MM.1S (cell line): ENCODE measurements at regions not wholly inside any gene's neighbourhood (a gene's known extent, or its start where the extent isn't known, plus 50 kb on each side); places are given as distances from the start of the nearest gene placed in this dataset.

Experiments
- DNase-seq: peaks from one replicate; pipeline ENCODE4 v3.0.0-alpha.2; 2015
- H2AFZ ChIP-seq: fragments of 300-600 bp; sonication (generic); 2 replicates; pipeline ENCODE4 v1.6.0; 2016; ENCODE audit warnings: antibody characterized with exemption, low read length
- H3F3A ChIP-seq: fragments of 300-600 bp; sonication (generic); 2 replicates; pipeline ENCODE4 v1.6.1; 2016; ENCODE audit warnings: mild to moderate bottlenecking, antibody characterized with exemption, low read length, moderate library complexity, mixed read lengths; ENCODE audit not compliant: insufficient read depth
- H3K27ac ChIP-seq: fragments of 300-600 bp; sonication (generic); 2 replicates; pipeline ENCODE4 v1.5.1; 2016; ENCODE audit warnings: mild to moderate bottlenecking, low read length
- H3K27me3 ChIP-seq: fragments of 300-600 bp; sonication (generic); replicated peaks from 2 replicates; pipeline ENCODE4 v1.6.0; 2016; ENCODE audit warnings: low read length; ENCODE audit not compliant: insufficient read depth
- H3K36me3 ChIP-seq: fragments of 300-600 bp; sonication (generic); replicated peaks from 2 replicates; pipeline ENCODE4 v1.6.1; 2016; ENCODE audit warnings: mild to moderate bottlenecking, low read length, mixed read lengths; ENCODE audit not compliant: insufficient read depth
- H3K4me1 ChIP-seq: fragments of 300-600 bp; sonication (generic); 2 replicates; pipeline ENCODE4 v1.6.1; 2016; ENCODE audit warnings: low read length, mixed read lengths
- H3K4me2 ChIP-seq: fragments of 300-600 bp; sonication (generic); 2 replicates; pipeline ENCODE4 v1.6.0; 2016; ENCODE audit warnings: low read depth, low read length
- H3K4me3 ChIP-seq: fragments of 300-600 bp; sonication (generic); 2 replicates; pipeline ENCODE4 v1.5.1; 2016; ENCODE audit warnings: low read length, mixed read lengths
- H3K79me2 ChIP-seq: fragments of 300-600 bp; sonication (generic); 2 replicates; pipeline ENCODE4 v1.6.1; 2016; ENCODE audit warnings: mixed run types, low read length, mixed read lengths
- H3K9ac ChIP-seq: fragments of 300-600 bp; sonication (generic); 2 replicates; pipeline ENCODE4 v1.6.1; 2016; ENCODE audit warnings: low read length, mixed read lengths
- H3K9me2 ChIP-seq: fragments of 300-600 bp; sonication (generic); replicated peaks from 2 replicates; pipeline ENCODE4 v1.6.1; 2016; ENCODE audit warnings: mild to moderate bottlenecking, low read length, mixed read lengths; ENCODE audit not compliant: insufficient read depth
- H3K9me3 ChIP-seq: fragments of 300-600 bp; sonication (generic); replicated peaks from 2 replicates; pipeline ENCODE4 v1.6.1; 2016; ENCODE audit warnings: mild to moderate bottlenecking, low read length, mixed read lengths; ENCODE audit not compliant: insufficient read depth
- H4K20me1 ChIP-seq: fragments of 300-600 bp; sonication (generic); 2 replicates; pipeline ENCODE4 v1.6.1; 2016; ENCODE audit warnings: mild to moderate bottlenecking, low read length, moderate library complexity, mixed read lengths; ENCODE audit not compliant: insufficient read depth
- CTCF ChIP-seq: fragments of 300-600 bp; sonication (generic); IDR thresholded peaks from 2 replicates; pipeline ENCODE4 v1.5.1; 2016; ENCODE audit warnings: antibody characterized with exemption, low read length, mixed read lengths
- EZH2 ChIP-seq: fragments of 300-600 bp; sonication (generic); optimal IDR thresholded peaks from 2 replicates; pipeline ENCODE3; 2017; ENCODE audit warnings: low read depth, mild to moderate bottlenecking, antibody characterized with exemption, low read length, mixed read lengths
- EZH2phosphoT487 ChIP-seq: fragments of 300-600 bp; sonication (generic); IDR thresholded peaks from 2 replicates; pipeline ENCODE4 v1.6.1; 2018; ENCODE audit warnings: antibody characterized with exemption, low read length

GRCh38 chr5:165083394-165083793 is 1578.0 kb downstream of the MAT2B start:
- Histone ChIP-seq H3K36me3 (no peaks in the 10 kb centered on the region), H3K9me3 (no peaks in the 10 kb centered on the region), H3K79me2 (no peaks in the 10 kb centered on the region), H3K27me3 (no peaks in the 10 kb centered on the region), H2AFZ (no peak overlapping the region), H3K27ac (no peak overlapping the region), H3F3A (no peaks in the 10 kb centered on the region), H3K4me2 (no peak overlapping the region), H3K4me3 (no peak overlapping the region), H4K20me1 (no peaks in the 10 kb centered on the region; the same call in 1 of the 2 replicates), H3K9me2 (no peaks in the 10 kb centered on the region), H3K4me1 (no peaks in the 10 kb centered on the region), H3K9ac (no peak overlapping the region)
- no peak for DNase-seq
- TF ChIP-seq EZH2phosphoT487 (no peak), CTCF (no peak), EZH2 (no peak)

GRCh38 chr5:165086465-165086864 is 1581.0 kb downstream of the MAT2B start:
- Histone ChIP-seq H3K27ac (no peak overlapping the region), H3K36me3 (no peaks in the 10 kb centered on the region), H3K9me3 (no peaks in the 10 kb centered on the region), H3K4me1 (no peaks in the 10 kb centered on the region), H3K9ac (no peak overlapping the region), H3K27me3 (no peaks in the 10 kb centered on the region), H3K4me3 (no peak overlapping the region), H3F3A (no peaks in the 10 kb centered on the region), H3K4me2 (no peak overlapping the region), H2AFZ (no peak overlapping the region; the same call in 1 of the 2 replicates), H3K79me2 (no peaks in the 10 kb centered on the region), H4K20me1 (no peaks in the 10 kb centered on the region; the same call in 1 of the 2 replicates), H3K9me2 (no peaks in the 10 kb centered on the region)
- TF ChIP-seq EZH2phosphoT487, result no peak
- TF ChIP-seq CTCF, result no peak
- no peak for TF ChIP-seq EZH2
- DNase-seq, result no peak

GRCh38 chr5:165094782-165095181 is 1589.4 kb downstream of the MAT2B start:
- no peak overlapping the region for H2AFZ ChIP-seq
- no peaks in the 10 kb centered on the region for H3K27me3 ChIP-seq
- DNase-seq, result no peak
- no peaks in the 10 kb centered on the region for H4K20me1 ChIP-seq
- no peaks in the 10 kb centered on the region for H3K79me2 ChIP-seq
- no peak overlapping the region for H3K4me2 ChIP-seq
- no peaks in the 10 kb centered on the region for H3F3A ChIP-seq
- no peaks in the 10 kb centered on the region for H3K36me3 ChIP-seq
- no peaks in the 10 kb centered on the region for H3K9me2 ChIP-seq
- H3K4me1 ChIP-seq, result no peaks in the 10 kb centered on the region
- no peak overlapping the region for H3K4me3 ChIP-seq
- H3K9me3 ChIP-seq, result no peaks in the 10 kb centered on the region
- H3K27ac ChIP-seq, result no peak overlapping the region
- no peak for TF ChIP-seq EZH2
- H3K9ac ChIP-seq, result no peak overlapping the region

- Histone ChIP-seq H4K20me1 (no peaks in the 10 kb centered on the region), H3K4me2 (peak overlapping the region; percentile 32; the same call in 1 of the 2 replicates), H3K9me3 (no peaks in the 10 kb centered on the region), H3K36me3 (no peaks in the 10 kb centered on the region), H3K27ac (no peak overlapping the region), H3K4me3 (no peak overlapping the region), H3K27me3 (no peaks in the 10 kb centered on the region), H3K9me2 (no peaks in the 10 kb centered on the region), H3K79me2 (no peaks in the 10 kb centered on the region), H2AFZ (no peak overlapping the region), H3K4me1 (peaks cover 7% of the 10 kb centered on the region), H3K9ac (no peak overlapping the region), H3F3A (no peaks in the 10 kb centered on the region)
- peak; percentile 21 for DNase-seq
- TF ChIP-seq EZH2, result no peak
- TF ChIP-seq CTCF, result no peak
- TF ChIP-seq EZH2phosphoT487, result no peak
Measured at GRCh38 chr5:165101709-165102108, 1596.3 kb downstream of the MAT2B start.
